NCI-H460 (cell line): ENCODE measurements at regions not wholly inside any gene's neighbourhood (a gene's known extent, or its start where the extent isn't known, plus 50 kb on each side); places are given as distances from the start of the nearest gene placed in this dataset.

Experiments used
- DNase-seq: peaks from one replicate; pipeline ENCODE4 v3.0.0-alpha.2; 2016; ENCODE audit warnings: low read depth; ENCODE audit errors: extremely low read depth

DNA sequence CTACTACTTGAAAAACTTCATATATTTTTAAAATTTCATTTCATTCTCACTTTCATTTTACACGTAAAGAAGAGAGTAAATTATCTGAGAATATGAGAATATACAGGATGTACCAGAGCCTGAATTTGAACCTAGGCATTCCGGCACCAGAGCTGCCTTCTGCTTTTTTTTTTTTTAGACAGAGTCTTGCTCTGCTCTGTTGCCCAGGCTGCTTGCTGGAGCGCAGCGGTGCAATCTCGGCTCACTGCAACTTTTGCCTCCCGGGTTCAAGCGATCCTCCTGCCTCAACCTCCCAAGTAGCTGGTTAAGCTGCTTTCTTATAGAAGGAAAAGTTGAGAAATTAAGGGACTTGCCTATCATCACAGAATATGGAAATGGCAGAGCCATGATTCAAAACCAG lies 540.1 kb downstream of the EBF1 start:
- DNase-seq, result no peak

- DNase-seq, result no peak
Measured at GRCh38 chr5:158559066-158559465, 540.6 kb downstream of the EBF1 start.

DNA sequence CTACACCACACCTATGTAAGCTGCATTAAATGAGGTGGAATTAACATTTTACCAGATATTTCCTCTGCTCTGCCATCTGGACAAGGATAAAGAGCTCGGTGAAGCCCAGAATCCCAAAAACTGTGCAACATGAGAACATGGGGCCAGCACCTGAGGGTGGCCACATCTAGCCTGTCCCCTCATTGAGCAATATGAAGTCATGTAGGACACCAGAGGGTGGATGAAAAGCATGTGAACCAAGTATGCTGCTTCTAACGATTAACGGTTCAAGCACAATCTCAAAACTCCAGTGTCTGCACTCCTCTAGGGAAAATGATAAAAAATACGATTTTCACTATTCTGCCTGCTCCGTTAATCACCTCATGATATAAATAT lies 545.8 kb downstream of the EBF1 start:
- DNase-seq, result no peak

GRCh38 chr5:158553195-158553961 lies 546.3 kb downstream of the EBF1 start:
- DNase-seq, result no peak

GRCh38 chr5:158552241-158552640 lies 547.5 kb downstream of the EBF1 start:
- DNase-seq, result no peak

GRCh38 chr5:158549311-158549710 lies 550.4 kb downstream of the EBF1 start:
- DNase-seq, result no peak

GRCh38 chr5:158546748-158547147 lies 553.0 kb downstream of the EBF1 start:
- no peak for DNase-seq

DNA sequence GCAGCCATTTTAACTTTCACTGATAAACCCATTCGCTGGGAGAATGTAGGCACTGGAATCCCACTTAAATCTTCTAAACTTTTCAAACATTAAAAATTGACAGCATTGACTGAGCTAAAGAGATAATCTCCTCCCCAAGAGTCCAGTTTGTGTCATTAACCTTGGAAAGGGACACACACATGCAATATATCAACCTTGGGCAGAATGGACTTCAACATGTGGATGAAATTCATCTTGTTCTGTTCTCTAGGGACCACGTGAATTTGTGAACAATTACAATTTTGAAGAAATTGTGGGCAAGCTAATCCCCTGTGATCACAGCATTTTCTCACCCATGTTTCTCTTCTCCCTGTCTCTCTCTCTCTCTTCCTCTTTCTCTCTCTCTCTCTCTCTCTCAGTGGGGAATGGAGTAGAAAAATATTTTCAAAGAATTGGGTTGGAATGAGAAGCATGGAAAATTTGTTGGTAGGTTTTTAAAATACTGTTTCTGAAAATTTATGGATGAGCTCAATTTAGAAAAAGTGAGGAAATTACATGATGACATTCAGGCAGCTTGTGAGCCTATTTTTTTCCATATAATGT lies 553.7 kb downstream of the EBF1 start:
- no peak for DNase-seq

GRCh38 chr5:158544388-158545339 lies 555.1 kb downstream of the EBF1 start:
- no peak for DNase-seq

- DNase-seq, result no peak
Measured at GRCh38 chr5:158543539-158544387, 556.0 kb downstream of the EBF1 start.

DNA sequence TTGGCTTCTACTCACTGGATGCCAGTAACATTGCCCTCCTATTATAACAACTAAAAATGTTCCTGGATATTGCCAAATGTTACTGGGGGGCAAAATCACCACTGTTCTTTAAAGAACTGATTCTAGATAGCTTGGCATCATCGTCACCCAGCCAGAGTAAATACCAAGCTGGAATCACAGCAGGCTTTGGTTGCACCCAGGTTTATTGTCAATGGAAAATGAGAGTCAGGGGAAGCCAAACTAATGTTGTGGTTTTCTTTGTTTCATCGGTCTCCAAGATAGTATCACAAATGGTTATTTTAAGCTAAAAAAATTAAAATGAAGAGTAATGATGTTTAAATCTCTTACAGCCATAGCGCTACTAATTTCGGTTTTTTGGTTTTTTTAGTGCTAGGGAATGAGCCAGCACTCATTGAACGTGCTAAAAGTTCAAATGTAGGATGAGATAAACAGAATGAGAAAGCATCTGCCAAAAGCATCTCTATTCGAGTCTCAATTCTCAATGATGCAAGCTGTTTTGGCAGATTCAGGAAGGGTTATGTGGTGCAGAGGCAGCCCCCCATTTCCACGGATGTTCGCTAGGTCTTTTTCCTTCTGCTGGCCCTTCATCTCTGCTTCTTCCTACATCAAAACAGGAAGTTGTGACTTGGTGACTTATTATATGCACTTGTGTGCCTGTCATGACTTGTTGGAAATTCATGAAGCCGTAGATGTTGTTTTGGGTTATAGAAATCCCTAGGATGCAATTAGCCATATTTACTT lies 558.0 kb downstream of the EBF1 start:
- no peak for DNase-seq

GRCh38 chr5:158538506-158539074 lies 561.1 kb downstream of the EBF1 start:
- no peak for DNase-seq

GRCh38 chr5:158537366-158537765 lies 562.4 kb downstream of the EBF1 start:
- no peak for DNase-seq

DNA sequence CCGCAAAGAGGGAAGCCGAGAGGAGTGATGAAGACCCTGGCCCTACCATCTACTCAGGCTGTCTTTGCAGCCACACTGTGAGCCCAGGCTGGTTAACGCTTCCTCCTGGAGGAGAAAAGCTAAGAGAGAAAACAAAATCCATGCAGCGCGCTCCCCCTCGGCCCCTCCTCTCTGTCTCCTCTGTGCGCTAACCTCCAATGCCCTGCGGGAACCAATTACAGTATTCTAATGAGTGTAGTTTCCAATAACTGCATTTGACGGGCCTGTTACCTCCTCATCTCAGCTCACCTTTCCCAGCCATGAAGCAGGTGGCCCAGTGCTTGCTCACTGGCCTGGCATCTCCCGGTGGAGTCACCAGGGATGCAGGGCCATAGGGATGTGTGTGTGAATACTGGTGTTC lies 565.5 kb downstream of the EBF1 start:
- no peak for DNase-seq

DNA sequence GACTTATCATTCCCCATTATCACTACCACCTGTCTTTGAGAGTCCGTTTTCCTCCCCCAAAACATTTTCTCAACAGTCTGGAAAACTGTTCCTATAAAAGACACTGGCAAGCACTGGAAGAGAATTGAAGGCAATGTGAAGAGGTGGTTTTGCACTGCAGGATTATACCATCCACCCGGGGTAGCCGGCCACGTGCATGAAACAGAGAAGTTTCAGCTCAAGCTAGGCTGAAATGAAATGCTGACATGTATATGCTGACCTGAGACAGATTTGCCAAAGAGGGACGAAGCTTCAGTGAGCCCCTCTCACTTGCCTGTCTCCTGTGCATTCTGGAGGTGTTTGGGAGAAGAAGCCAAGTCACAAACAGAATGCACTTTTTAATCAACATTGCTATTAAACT lies 567.0 kb downstream of the EBF1 start:
- DNase-seq, result no peak

DNA sequence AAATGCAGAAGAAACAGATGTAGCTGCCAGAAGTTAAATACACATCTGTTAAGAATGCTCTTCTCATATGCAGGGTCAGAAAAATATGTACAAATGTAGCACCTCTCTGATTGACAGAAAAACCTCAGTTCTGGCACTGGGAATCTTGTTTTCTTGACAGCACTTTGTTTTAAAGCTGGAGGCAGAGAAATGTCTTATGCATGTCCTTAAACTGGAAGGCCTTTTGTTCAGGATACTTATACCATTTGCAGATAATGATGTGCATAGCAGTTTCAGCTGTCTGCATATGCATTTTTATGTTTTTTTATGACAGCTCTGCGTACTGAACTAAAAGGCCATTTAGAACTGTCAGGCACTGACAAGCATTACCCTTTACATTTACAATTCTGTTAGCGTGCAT lies 567.9 kb downstream of the EBF1 start:
- DNase-seq, result no peak

DNA sequence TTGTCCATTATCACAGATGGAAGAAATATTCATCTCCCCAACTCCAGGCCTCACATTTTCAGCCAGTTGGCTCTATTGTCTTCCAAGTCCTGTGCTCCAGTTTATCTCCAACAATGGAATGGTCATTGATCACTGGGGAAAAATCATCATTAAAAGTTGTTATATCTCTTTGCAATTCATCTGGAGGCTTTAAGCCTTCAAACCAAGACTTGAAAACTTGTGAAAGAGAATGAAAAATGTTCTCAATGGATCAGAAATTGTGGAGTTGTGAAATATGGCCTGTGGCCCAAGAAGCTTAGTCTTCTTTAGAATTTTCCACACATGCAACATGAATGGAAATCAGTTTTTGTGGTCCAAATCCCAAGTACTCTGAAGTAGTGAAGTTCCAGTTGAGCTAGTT lies 569.6 kb downstream of the EBF1 start:
- DNase-seq, result no peak

- DNase-seq, result no peak
Measured at GRCh38 chr5:158529454-158529853, 570.3 kb downstream of the EBF1 start.

- no peak for DNase-seq
Measured at GRCh38 chr5:158525663-158526062, 574.1 kb downstream of the EBF1 start.

DNA sequence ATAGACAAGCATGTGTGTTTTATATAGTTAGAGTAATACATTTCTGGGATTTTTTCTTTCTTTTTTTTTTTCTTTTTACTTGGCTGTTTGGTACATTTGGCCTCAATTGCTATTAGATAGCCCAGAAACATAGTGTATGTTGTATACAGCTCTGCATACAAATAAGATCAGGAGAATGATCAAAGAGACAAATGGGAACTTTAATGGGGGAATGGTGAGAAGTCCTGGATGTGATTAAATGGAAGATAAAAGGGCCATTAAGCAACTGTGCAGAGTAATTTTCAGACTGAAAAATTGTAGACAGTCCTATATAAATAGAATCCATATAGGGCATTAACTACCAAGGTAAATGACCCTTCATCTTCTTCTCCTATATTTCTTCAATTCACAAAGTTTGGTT lies 575.6 kb downstream of the EBF1 start:
- no peak for DNase-seq
